ENCODE measurements at regions not wholly inside any gene's neighbourhood (a gene's known extent, or its start where the extent isn't known, plus 50 kb on each side); places are given as distances from the start of the nearest gene placed in this dataset.

- H3K27ac Mint-ChIP-seq (ENCODE audit: unreplicated experiment) = no peak overlapping the region
- no peaks in the 10 kb centered on the region for H3K27me3 Mint-ChIP-seq (ENCODE audit: unreplicated experiment)
- peaks cover 4% of the 10 kb centered on the region for H3K36me3 Mint-ChIP-seq (ENCODE audit: unreplicated experiment)
- no peaks in the 10 kb centered on the region for H3K4me1 Mint-ChIP-seq (ENCODE audit: low read depth, unreplicated experiment)
- TF ChIP-seq, protein P1, sequence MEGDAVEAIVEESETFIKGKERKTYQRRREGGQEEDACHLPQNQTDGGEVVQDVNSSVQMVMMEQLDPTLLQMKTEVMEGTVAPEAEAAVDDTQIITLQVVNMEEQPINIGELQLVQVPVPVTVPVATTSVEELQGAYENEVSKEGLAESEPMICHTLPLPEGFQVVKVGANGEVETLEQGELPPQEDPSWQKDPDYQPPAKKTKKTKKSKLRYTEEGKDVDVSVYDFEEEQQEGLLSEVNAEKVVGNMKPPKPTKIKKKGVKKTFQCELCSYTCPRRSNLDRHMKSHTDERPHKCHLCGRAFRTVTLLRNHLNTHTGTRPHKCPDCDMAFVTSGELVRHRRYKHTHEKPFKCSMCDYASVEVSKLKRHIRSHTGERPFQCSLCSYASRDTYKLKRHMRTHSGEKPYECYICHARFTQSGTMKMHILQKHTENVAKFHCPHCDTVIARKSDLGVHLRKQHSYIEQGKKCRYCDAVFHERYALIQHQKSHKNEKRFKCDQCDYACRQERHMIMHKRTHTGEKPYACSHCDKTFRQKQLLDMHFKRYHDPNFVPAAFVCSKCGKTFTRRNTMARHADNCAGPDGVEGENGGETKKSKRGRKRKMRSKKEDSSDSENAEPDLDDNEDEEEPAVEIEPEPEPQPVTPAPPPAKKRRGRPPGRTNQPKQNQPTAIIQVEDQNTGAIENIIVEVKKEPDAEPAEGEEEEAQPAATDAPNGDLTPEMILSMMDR (IDR thresholded peaks at IDR 0.05; ENCODE audit: partially characterized antibody, unreplicated experiment) = no peak
- H3K9me3 Mint-ChIP-seq (ENCODE audit: unreplicated experiment) = no peaks in the 10 kb centered on the region
- DNase-seq = no peak
- H3K4me3 Mint-ChIP-seq (ENCODE audit: unreplicated experiment) = no peak overlapping the region
Measured at GRCh38 chr2:49686897-49687442, 532.7 kb upstream of the FSHR start.

- Mint-ChIP-seq H3K9me3 (ENCODE audit: unreplicated experiment) (no peaks in the 10 kb centered on the region), H3K4me3 (ENCODE audit: unreplicated experiment) (no peak overlapping the region), H3K36me3 (ENCODE audit: unreplicated experiment) (peaks cover 4% of the 10 kb centered on the region), H3K27ac (ENCODE audit: unreplicated experiment) (no peak overlapping the region), H3K27me3 (ENCODE audit: unreplicated experiment) (no peaks in the 10 kb centered on the region), H3K4me1 (ENCODE audit: low read depth, unreplicated experiment) (no peaks in the 10 kb centered on the region)
- DNase-seq = no peak
- TF ChIP-seq, protein P1 (IDR thresholded peaks at IDR 0.05; ENCODE audit: partially characterized antibody, unreplicated experiment) = no peak
Measured at GRCh38 chr2:49686291-49686690, 532.0 kb upstream of the FSHR start.

DNA sequence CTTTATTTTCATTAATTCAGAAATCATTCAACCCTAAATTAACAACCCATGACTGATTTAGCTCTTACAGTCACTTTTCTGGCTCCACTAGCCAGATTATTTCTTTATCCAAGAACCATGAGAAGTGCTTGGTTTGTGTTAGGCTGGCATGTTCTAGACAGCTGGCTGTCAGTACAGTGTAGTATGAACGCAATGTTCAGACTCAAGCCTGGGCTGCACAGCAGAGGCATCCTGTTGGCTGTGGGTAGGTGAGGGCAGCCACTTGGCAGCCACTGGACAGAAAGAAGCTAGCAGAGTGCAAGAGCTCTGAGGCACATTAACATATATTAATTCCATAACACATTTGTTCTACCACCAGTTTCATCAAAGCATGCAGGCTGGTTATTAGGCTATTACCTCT lies 522.9 kb upstream of the FSHR start:
- Mint-ChIP-seq H3K27me3 (ENCODE audit: unreplicated experiment) (no peaks in the 10 kb centered on the region), H3K9me3 (ENCODE audit: unreplicated experiment) (no peaks in the 10 kb centered on the region), H3K4me1 (ENCODE audit: low read depth, unreplicated experiment) (no peaks in the 10 kb centered on the region), H3K36me3 (ENCODE audit: unreplicated experiment) (no peaks in the 10 kb centered on the region), H3K4me3 (ENCODE audit: unreplicated experiment) (no peak overlapping the region), H3K27ac (ENCODE audit: unreplicated experiment) (no peak overlapping the region)
- no peak for DNase-seq
- TF ChIP-seq, protein P1 (IDR thresholded peaks at IDR 0.05; ENCODE audit: partially characterized antibody, unreplicated experiment) = no peak

DNA sequence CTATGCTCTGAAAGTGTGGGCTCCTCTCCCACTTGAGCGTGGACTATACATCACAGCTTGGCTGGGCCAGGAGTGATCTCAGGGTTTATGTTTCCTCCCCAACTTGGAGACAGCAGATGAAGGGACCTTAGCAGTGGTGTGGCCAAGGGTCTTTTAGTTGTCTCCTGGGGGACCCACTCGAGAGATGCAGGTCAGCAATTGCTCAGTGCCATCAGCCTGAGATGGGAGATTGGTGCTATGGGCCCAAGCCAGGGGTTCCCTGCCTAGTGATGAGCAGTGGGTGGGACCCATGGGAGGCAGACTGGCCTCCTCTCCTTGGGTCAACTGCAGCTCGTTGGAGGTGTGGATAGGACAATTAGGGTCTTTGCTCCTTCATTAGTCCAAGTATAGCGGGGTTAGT lies 510.5 kb upstream of the FSHR start:
- TF ChIP-seq, protein P1 (IDR thresholded peaks at IDR 0.05; ENCODE audit: partially characterized antibody, unreplicated experiment) = no peak
- no peaks in the 10 kb centered on the region for H3K27me3 Mint-ChIP-seq (ENCODE audit: unreplicated experiment)
- DNase-seq = no peak
- no peaks in the 10 kb centered on the region for H3K9me3 Mint-ChIP-seq (ENCODE audit: unreplicated experiment)
- no peaks in the 10 kb centered on the region for H3K4me1 Mint-ChIP-seq (ENCODE audit: low read depth, unreplicated experiment)
- no peak overlapping the region for H3K4me3 Mint-ChIP-seq (ENCODE audit: unreplicated experiment)
- no peak overlapping the region for H3K27ac Mint-ChIP-seq (ENCODE audit: unreplicated experiment)
- H3K36me3 Mint-ChIP-seq (ENCODE audit: unreplicated experiment) = no peaks in the 10 kb centered on the region

GRCh38 chr2:49661809-49662208 lies 507.5 kb upstream of the FSHR start:
- H3K27ac Mint-ChIP-seq (ENCODE audit: unreplicated experiment) = no peak overlapping the region
- no peak overlapping the region for H3K4me3 Mint-ChIP-seq (ENCODE audit: unreplicated experiment)

More at GRCh38 chr2:49661809-49662208, 507.5 kb upstream of the FSHR start:
- Mint-ChIP-seq H3K36me3 (ENCODE audit: unreplicated experiment) (no peaks in the 10 kb centered on the region), H3K9me3 (ENCODE audit: unreplicated experiment) (peaks cover 3% of the 10 kb centered on the region), H3K4me1 (ENCODE audit: low read depth, unreplicated experiment) (no peaks in the 10 kb centered on the region), H3K27me3 (ENCODE audit: unreplicated experiment) (no peaks in the 10 kb centered on the region)
- TF ChIP-seq, protein P1 (IDR thresholded peaks at IDR 0.05; ENCODE audit: partially characterized antibody, unreplicated experiment) = no peak
- no peak for DNase-seq

Data from glutamatergic neuron (in vitro differentiated cells).